HG03175 (cell line): ENCODE measurements at regions not wholly inside any gene's neighbourhood (a gene's known extent, or its start where the extent isn't known, plus 50 kb on each side); places are given as distances from the start of the nearest gene placed in this dataset.

Experiments
- ATAC-seq: cut with Tn5 transposase; IDR thresholded peaks from one replicate; pipeline ENCODE4 v1.9.1; 2021; ENCODE audit warnings: mild to moderate bottlenecking, moderate library complexity; ENCODE audit not compliant: unreplicated experiment

- ATAC-seq: no peak
Measured at GRCh38 chr14:98792171-98792570, 479.8 kb downstream of the BCL11B start.

GRCh38 chr14:98798099-98798498 is 473.9 kb downstream of the BCL11B start:
- ATAC-seq: no peak

- ATAC-seq: no peak
Measured at GRCh38 chr14:98799891-98800290, 472.1 kb downstream of the BCL11B start.

- no peak for ATAC-seq
Measured at GRCh38 chr14:98802044-98802443, 470.0 kb downstream of the BCL11B start.

DNA sequence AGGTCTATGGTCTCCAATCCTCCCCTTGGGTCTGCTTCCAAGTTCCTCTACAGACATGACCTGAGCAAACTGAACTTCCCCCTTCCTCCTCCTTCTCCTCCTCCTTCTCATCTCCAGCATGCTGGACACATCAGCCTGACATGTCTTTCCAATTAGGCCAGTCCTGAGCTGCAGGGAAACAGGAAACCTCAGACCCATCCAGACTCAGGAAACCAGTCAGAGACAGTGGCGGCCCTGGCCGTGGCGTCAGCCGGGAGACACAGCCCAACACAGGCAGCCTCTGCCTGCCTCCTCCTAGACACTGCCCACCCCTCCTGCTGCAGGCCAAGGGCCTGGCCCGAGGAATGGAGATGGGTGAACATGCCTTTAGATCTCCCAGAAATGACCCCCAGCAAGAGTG is 468.8 kb downstream of the BCL11B start:
- no peak for ATAC-seq

GRCh38 chr14:98808494-98809407 is 463.2 kb downstream of the BCL11B start:
- no peak for ATAC-seq

DNA sequence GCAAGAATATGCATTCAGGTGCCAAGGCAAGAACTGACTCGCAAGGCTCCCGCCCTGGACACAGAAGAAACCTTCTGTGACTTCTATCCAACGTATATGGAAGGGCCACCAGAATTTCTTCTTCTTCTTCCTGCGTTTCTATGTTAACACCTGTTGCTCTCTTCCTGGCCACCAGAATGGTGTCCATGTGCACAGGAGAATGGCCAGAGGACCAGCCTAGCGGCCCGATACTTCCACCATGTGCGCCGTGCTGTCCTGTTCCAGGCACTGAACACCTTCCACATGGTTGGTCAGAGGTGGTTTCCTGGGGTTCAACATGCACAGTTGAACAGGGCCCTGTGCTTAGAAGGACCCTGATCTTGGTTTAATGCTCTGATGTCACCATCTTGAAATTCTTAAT is 455.8 kb downstream of the BCL11B start:
- no peak for ATAC-seq

DNA sequence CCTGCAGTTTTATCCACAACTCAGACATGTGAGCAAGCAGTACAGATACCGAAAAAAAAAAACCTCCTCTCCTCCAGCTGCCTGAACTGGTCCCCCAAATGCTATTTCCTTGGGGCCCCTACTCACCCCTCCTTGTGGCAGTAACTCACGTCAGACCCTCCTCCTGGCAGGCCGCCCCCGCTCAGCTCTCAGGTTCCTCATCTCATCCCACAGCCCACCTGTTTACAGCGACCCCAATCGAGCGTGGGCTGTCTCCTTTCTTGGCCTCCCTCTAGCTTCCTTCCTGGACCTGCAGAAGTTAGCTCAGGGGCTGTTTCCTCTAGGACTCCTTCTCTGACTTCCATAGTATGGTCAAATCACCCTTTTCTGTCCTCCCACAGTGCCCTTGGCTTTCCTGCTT is 455.3 kb downstream of the BCL11B start:
- no peak for ATAC-seq

GRCh38 chr14:98819132-98819866 is 452.7 kb downstream of the BCL11B start:
- ATAC-seq: no peak

GRCh38 chr14:98819867-98820206 is 452.2 kb downstream of the BCL11B start:
- ATAC-seq: no peak

GRCh38 chr14:98822917-98823316 is 449.1 kb downstream of the BCL11B start:
- ATAC-seq: no peak

GRCh38 chr14:98826618-98827017 is 445.4 kb downstream of the BCL11B start:
- ATAC-seq: no peak

DNA sequence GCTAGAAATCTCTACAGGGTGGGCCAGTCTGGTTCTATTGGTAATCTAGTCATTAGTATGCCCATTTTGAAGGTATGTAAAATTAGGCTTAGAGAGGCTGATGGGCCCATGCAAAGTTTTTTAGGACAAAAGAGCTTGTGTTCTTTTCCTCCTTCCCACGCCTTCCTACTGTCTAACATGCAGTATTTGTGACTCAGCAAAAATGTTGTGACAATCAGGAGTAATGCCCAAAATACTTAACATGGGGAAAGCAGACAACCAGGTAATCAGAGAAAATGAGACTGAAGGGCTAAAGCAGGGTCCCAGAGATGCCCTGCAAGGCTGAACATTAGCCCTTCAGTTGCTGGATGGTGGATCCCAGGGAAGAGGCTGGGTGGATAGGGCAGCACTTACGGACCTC is 437.9 kb downstream of the BCL11B start:
- no peak for ATAC-seq

DNA sequence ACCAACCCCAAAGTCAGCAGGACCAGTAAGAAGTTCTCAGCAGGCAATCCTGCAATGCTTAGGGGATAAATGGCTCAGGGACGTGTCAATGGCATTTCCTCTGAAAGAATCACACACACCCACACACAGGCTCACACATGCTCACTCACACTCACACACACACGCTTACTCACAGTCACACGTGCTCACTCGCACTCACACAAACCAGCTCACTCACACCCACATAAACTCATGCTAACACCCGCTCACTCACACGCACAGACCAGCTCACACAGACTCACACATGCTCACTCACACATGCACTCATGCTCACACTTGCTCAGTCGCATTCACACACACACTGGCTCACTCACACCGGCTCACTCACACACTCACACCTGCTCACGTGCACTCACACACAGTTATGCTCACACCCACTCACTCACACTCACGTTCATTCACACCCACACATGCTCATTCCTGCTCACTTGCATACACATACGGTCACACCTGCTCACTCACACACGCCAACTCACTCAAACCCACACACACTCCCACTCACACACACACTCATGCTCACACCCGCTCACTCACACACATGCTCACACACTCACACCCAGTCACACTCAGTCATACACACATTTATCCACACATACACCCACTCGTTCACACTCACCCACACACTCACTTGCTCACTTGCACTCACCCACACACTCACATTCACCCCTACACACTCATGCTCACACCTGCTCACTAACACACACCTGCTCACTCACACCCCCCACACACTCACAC is 436.8 kb downstream of the BCL11B start:
- no peak for ATAC-seq

DNA sequence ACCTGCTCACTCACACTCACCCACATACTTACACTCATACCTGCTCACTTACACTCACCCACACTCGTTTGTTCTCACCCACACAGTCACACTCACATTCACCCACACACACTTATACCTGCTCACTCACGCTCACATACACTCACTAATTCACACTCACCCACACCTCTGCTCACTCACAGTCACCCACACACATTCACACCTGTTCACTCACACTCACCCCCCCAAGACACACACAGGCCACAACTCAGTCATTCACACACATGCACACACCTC is 436.2 kb downstream of the BCL11B start:
- no peak for ATAC-seq

GRCh38 chr14:98840091-98840490 is 431.9 kb downstream of the BCL11B start:
- ATAC-seq: no peak

- ATAC-seq: no peak
Measured at GRCh38 chr14:98840511-98840910, 431.5 kb downstream of the BCL11B start.

DNA sequence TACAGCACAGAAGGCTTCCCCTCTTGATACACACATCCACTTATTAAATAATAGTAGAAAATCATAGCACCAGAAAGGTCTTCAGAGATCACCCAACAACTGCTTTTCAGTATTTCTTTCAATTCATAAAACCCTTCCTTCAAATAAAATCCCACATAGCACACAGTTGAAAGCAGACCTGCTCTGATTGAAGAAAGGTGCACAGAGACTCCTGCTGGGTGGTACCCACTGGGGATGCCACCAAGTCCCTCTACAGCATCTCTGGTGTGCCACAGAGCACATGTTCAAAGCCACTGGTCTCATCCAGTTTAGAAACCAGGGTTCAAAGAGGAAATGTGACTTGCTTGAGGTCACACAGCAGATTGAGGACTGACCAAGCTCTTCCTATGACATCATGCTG is 427.5 kb downstream of the BCL11B start:
- ATAC-seq: no peak

- no peak for ATAC-seq
Measured at GRCh38 chr14:98847521-98848468, 424.2 kb downstream of the BCL11B start.

DNA sequence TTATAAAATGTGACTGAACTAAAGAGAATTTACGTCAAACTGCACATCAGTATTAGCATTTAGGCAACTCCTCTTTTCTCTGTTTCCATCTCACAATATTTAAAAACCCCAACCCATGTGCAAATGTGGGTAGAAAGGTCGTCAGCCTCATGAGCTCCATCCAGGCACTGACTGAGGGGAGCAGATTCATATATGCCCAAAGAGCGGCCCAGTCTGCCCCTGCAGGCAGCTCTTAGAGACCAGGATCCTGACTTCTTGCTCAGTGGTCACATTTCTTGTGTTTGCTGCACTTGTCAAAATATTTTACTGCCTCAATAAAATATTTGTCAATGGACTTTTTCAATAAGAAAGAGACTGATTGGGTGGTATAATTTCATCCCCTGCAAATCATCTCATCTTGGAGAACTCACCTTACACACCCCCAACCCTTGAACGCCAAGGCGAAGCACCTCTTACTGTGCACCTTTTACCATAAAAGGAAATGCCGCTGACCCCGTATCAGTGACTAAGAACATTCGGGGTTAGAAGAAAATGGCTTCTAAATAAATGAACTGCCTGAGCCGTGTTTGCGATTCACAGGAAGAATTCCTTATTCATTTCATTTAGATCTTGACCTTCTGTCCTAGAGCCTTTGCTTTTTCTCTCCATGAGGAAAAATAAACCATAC is 418.8 kb downstream of the BCL11B start:
- no peak for ATAC-seq
